ENCODE measurements at regions not wholly inside any gene's neighbourhood (a gene's known extent, or its start where the extent isn't known, plus 50 kb on each side); places are given as distances from the start of the nearest gene placed in this dataset.

DNA sequence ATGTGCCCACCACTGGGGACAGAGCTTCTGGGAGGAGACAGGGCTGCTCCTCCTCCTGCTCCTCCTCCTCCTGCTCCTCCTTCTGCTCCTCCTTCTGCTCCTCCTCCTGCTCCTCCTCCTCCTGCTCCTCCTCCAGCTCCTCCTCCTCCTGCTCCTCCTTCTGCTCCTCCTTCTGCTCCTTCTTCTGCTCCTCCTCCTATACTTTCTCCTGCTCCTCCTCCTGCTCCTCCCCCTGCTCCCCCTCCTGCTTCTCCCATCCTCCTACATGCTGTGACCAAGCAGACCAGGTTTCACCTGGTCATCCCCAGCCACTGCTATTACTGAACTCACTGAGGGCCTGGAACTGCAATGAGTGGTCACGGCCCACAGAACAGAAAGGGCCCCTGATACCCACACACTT lies 154.0 kb upstream of the PPP2R2D start:
- TF ChIP-seq CTCF (IDR thresholded peaks at IDR 0.05) (no peak), POLR2A (IDR thresholded peaks at IDR 0.05) (no peak)

Measured in thyroid gland (tissue), 4 donors.